Motor neuron (in vitro differentiated cells): ENCODE measurements at regions not wholly inside any gene's neighbourhood (a gene's known extent, or its start where the extent isn't known, plus 50 kb on each side); places are given as distances from the start of the nearest gene placed in this dataset.
"Not testable (repeated sequence)": the region's sequence is repeated elsewhere in the genome, so short reads cannot be mapped to it uniquely, and the experiment has no call there.

Source experiments
- ATAC-seq, 8 experiments: fragments of 200-7000 bp; cut with Tn5 transposase; replicated peaks in 6 of 8; 2 replicates each; pipeline ENCODE4 v1.8.0; 2021; ENCODE audit warnings: mild to moderate bottlenecking in 8 of 8, moderate library complexity in 8 of 8
- H3K27ac ChIP-seq, 2 donors: fragments of 250-450 bp; sonication (Bioruptor Pico); 2 replicates each; pipeline ENCODE4 v1.9.0; 2021; ENCODE audit warnings: antibody characterized with exemption in 2 of 2, mild to moderate bottlenecking in 2 of 2, moderate library complexity in 1 of 2
- H3K4me1 ChIP-seq, 2 donors: fragments of 250-450 bp; sonication (Bioruptor Pico); replicated peaks in 1 of 2; 2 replicates each; pipeline ENCODE4 v1.6.1; 2021; ENCODE audit warnings: antibody characterized with exemption in 2 of 2, mild to moderate bottlenecking in 2 of 2, moderate library complexity in 1 of 2
- H3K4me3 ChIP-seq, 5 donors: fragments of 250-450 bp; sonication (Bioruptor Pico); 2 replicates each; pipeline ENCODE4 v1.9.0; 2021; ENCODE audit warnings: antibody characterized with exemption in 5 of 5, mild to moderate bottlenecking in 5 of 5, moderate library complexity in 4 of 5
- WGBS, 10 experiments: fragments of 450-650 bp; shearing (Covaris generic); methylation state at CpG; one replicate each; pipeline ENCODE4 v1.0.0; 2022; 5-methylcytosine and 5-hydroxymethylcytosine counted together
- in situ Hi-C, 9 experiments: fragments of 400-800 bp; cut with MboI; loops; one replicate each; pipeline ENCODE4 v1.15.0; 2021; ENCODE audit warnings: low sequenced_read_pairs in 9 of 9, low pct_unique_long_range_greater_than_20kb in 2 of 9; ENCODE audit not compliant: unreplicated experiment in 9 of 9

GRCh38 chr11:21656065-21656464, 536.8 kb upstream of the ANO5 start:
- no peak for ATAC-seq
- in situ Hi-C loops: no loop called here
- WGBS, 10 experiments: 14 to 98% (median 81%) methylated on average over 1 to 4 of the region's 4 CpGs

GRCh38 chr11:21658654-21659193, 534.2 kb upstream of the ANO5 start:
- H3K4me3 ChIP-seq: no peak overlapping the region
- in situ Hi-C loops: no loop called here
- H3K4me1 ChIP-seq: peaks cover 5 to 9% of the 10 kb centered on the region in 2 donors
- no peak overlapping the region for H3K27ac ChIP-seq
- ATAC-seq: no peak
- WGBS, 10 experiments: 0 to 100% (median 91%) methylated on average over 1 to 4 of the region's 4 CpGs

More at GRCh38 chr11:21656065-21656464, 536.8 kb upstream of the ANO5 start:
- no peak overlapping the region for H3K27ac ChIP-seq
- no peak overlapping the region for H3K4me3 ChIP-seq
- H3K4me1 ChIP-seq: peaks cover 9 to 14% of the 10 kb centered on the region in 2 donors

GRCh38 chr11:21659377-21659776, 533.5 kb upstream of the ANO5 start:
- H3K27ac ChIP-seq, in situ Hi-C loops, H3K4me1 ChIP-seq, ATAC-seq, H3K4me3 ChIP-seq: not testable (repeated sequence)
- 0 to 89% (median 71%) methylated on average over 1 of the region's 2 CpGs; no CpG with 5 or more reads in 1 of the 10 experiments for WGBS, 10 experiments

GRCh38 chr11:21659961-21660360, 532.9 kb upstream of the ANO5 start:
- H3K27ac ChIP-seq: no peak overlapping the region
- in situ Hi-C loops: no loop called here
- ATAC-seq: no peak

GRCh38 chr11:21675049-21675616, 517.8 kb upstream of the ANO5 start:
- no peak for ATAC-seq
- WGBS, 10 experiments: 10 to 91% (median 82%) methylated on average over 3 to 5 of the region's 6 CpGs; no CpG with 5 or more reads in 1 of the 10 experiments
- no peaks in the 10 kb centered on the region for H3K4me1 ChIP-seq
- H3K27ac ChIP-seq: no peak overlapping the region
- in situ Hi-C loops: no loop called here
- no peak overlapping the region for H3K4me3 ChIP-seq

More at GRCh38 chr11:21659961-21660360, 532.9 kb upstream of the ANO5 start:
- H3K4me3 ChIP-seq: no peak overlapping the region
- no peaks in the 10 kb centered on the region for H3K4me1 ChIP-seq

DNA sequence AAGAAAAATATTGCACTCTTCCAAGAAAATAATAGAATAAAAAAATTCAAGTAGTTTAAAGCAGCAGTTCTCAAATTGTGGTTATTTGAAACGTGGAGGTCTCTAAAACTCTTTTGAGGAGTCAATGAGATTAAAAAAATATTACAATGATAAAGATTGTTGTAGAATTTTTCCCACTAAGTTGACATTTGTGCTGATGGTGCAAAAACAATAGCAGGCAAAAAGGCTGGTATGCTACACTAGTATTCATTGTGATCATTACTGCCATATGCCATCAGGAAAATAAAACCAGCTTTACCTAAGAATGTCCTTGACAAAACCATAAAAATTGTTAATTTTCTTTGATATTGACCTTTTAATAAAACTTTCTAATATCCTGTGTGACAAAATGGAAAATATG, 505.2 kb upstream of the ANO5 start:
- WGBS, 10 experiments: 0 to 92% (median 51%) methylated on average over 1 of the region's 1 CpG
- Histone ChIP-seq H3K4me3 (no peak overlapping the region), H3K4me1 (no peaks in the 10 kb centered on the region), H3K27ac (no peak overlapping the region)
- ATAC-seq: no peak
- in situ Hi-C loops: no loop called here

- WGBS, 10 experiments: 0 to 88% (median 34%) methylated on average over 1 to 2 of the region's 2 CpGs; no CpG with 5 or more reads in 2 of the 10 experiments
- no peak for ATAC-seq
Observed at GRCh38 chr11:21704539-21704938, 488.3 kb upstream of the ANO5 start.

DNA sequence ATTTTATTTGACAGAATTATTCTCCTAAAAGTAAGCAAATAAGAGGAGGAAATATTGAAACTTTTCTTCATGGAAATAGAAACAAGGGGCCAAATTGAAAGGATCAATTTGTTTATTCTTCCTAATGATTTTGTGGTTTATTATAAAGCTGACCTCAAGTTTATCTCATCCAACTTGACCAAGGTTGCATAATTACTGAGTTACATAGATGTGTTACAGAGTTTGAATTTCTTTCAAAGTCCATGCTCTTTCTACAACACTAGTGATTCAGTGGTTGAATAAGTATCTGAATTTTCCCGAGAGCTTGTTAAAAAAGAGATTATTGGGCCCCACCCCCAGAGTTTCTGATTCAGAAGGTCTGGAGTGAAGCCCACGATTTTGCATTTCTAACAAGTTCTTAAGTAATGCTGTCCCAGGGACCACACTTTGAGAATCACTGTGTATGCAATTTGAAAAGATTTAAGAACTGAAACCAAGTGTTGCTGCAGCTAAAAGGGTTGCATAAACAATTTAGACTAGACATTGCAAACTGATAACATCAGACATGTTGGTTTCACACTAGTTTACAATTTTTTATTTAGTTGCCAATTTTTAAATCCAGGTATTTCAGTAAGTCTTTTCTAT, 485.7 kb upstream of the ANO5 start:
- in situ Hi-C loops: no loop called here
- H3K4me1 ChIP-seq: peaks cover 0 to 9% of the 10 kb centered on the region in 2 donors
- 0 to 93% (median 47%) methylated on average over 1 to 2 of the region's 2 CpGs for WGBS, 10 experiments
- H3K27ac ChIP-seq: no peak overlapping the region
- no peak overlapping the region for H3K4me3 ChIP-seq
- ATAC-seq: peak in 2 of 8 experiments; percentile 24 to 25

More at GRCh38 chr11:21704539-21704938, 488.3 kb upstream of the ANO5 start:
- Histone ChIP-seq H3K4me3 (no peak overlapping the region), H3K27ac (no peak overlapping the region), H3K4me1 (peaks cover 0 to 9% of the 10 kb centered on the region in 2 donors)
- in situ Hi-C loops: no loop called here

DNA sequence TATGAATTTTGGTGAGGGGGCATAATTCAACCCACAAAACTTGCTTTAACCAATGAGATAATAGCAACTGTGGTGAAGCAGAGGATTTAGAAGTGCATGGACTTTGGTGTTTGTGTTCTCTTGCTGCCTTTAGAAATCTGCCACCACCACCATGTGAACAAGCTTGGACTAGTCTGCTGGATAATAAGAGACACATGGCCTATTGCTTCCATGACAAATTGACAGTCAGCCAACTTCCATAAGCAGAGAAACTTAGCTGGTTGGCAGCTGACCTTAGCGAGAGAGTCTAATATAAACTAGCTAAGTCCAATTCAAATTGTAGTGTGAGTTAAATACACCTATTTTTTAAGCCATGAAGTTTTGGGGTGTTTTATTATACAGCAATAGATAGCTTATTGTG, 482.1 kb upstream of the ANO5 start:
- WGBS, 10 experiments: 0 to 100% (median 71%) methylated on average over 1 of the region's 1 CpG; no CpG with 5 or more reads in 3 of the 10 experiments

DNA sequence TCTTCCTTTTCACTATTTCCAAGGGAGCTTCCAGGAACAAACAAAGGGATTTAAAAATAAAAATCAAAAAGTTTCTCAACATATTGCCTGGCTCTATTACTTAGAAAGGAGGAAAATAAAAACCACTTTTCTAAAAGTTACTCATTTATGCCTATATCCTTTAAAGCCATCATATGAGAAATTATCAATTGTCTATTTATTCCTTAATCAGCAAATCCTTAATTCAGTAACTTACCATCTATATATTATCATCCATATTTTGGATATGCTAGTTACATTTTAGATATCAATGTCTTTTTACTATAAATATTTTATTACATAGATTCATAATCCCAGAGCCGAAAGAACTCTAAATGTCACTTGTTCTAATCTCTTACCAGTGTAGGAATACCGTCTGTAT, 481.5 kb upstream of the ANO5 start:
- ATAC-seq: no peak
- Histone ChIP-seq H3K27ac (no peak overlapping the region), H3K4me1 (peaks cover 0 to 9% of the 10 kb centered on the region in 2 donors), H3K4me3 (no peak overlapping the region)
- in situ Hi-C loops: no loop called here
- 0 to 95% (median 67%) methylated on average over 1 to 2 of the region's 2 CpGs; no CpG with 5 or more reads in 1 of the 10 experiments for WGBS, 10 experiments

More for the DNA sequence above, 482.1 kb upstream of the ANO5 start:
- H3K4me3 ChIP-seq: no peak overlapping the region
- H3K4me1 ChIP-seq: peaks cover 0 to 9% of the 10 kb centered on the region in 2 donors
- in situ Hi-C loops: no loop called here
- H3K27ac ChIP-seq: no peak overlapping the region
- peak in 1 of 8 experiments; percentile 67 for ATAC-seq

GRCh38 chr11:21723678-21724077, 469.2 kb upstream of the ANO5 start:
- in situ Hi-C loops: no loop called here
- no peak overlapping the region for H3K27ac ChIP-seq
- peak in 4 of 8 experiments; percentile 22 to 65 (median 46) for ATAC-seq
- peaks cover 0 to 8% of the 10 kb centered on the region in 2 donors for H3K4me1 ChIP-seq
- no peak overlapping the region for H3K4me3 ChIP-seq

- Histone ChIP-seq H3K4me3 (no peak overlapping the region), H3K27ac (no peak overlapping the region), H3K4me1 (peaks cover 0 to 8% of the 10 kb centered on the region in 2 donors)
- WGBS, 10 experiments: 0 to 100% (median 89%) methylated on average over 1 to 2 of the region's 2 CpGs; no CpG with 5 or more reads in 1 of the 10 experiments
- no peak for ATAC-seq
- in situ Hi-C loops: no loop called here
Observed at GRCh38 chr11:21727102-21727501, 465.8 kb upstream of the ANO5 start.

DNA sequence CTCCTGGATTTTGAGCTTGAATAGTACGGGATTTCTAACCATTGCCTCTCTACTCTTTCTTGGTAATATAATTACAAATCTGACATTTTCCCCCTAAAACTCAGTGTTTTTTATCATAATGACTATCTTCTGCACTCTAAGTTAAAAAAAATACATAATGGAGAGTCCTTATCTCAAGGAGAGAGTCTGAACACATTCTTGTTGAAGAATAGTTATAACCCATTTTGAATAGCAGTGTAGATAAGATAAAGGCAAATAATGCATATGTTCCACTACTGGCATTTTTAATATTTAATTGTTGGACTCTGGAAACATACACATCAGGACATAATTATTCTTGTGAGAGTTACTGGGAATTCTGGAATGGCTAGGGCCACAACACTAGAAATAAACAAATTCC, 456.5 kb upstream of the ANO5 start:
- WGBS, 10 experiments: 0 to 100% (median 89%) methylated on average over 1 of the region's 1 CpG; no CpG with 5 or more reads in 3 of the 10 experiments
- in situ Hi-C loops: no loop called here

More for the DNA sequence above, 456.5 kb upstream of the ANO5 start:
- no peaks in the 10 kb centered on the region for H3K4me1 ChIP-seq
- ATAC-seq: no peak
- no peak overlapping the region for H3K27ac ChIP-seq
- no peak overlapping the region for H3K4me3 ChIP-seq
